ENCODE measurements at regions not wholly inside any gene's neighbourhood (a gene's known extent, or its start where the extent isn't known, plus 50 kb on each side); places are given as distances from the start of the nearest gene placed in this dataset.

DNA sequence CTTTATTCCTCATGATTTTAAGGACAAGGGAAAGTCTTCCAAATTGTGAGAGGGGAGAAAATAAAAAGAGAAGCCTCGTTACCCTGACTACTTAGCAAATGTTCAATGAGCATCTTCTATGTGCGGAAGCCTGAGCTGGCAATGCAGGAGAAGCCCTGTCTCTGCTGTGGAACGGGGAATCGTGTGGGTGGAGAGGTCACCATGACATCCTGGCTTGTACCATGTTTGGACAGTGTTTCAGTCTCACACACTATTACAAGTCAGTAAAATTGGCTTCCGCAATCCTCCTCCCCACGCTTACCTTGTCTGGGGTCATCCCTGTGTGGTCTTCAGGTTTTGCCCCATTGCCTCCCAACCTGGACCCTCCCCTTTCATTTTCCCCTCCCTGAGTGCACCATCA lies 65.0 kb upstream of the PPM1B start:
- TF ChIP-seq CTCF (IDR thresholded peaks at IDR 0.05) (no peak), POLR2AphosphoS5 (IDR thresholded peaks at IDR 0.05; ENCODE audit: insufficient read depth in 1 of 2, low read depth in 1 of 2) (no peak)

Data from vagina (tissue), 2 donors.